Thyroid gland (tissue), 4 donors: ENCODE measurements at regions not wholly inside any gene's neighbourhood (a gene's known extent, or its start where the extent isn't known, plus 50 kb on each side); places are given as distances from the start of the nearest gene placed in this dataset.
A peak's percentile ranks its signal among the peaks of the same experiment; 100 is the strongest.

ENCODE experiments used
- DNase-seq, 2 donors: peaks; one replicate each; pipeline ENCODE4 v3.0.0-alpha.2; 2019
- H3K27ac ChIP-seq, 3 donors: fragments of 200-600 bp; sonication (generic); 1 replicate in 2 of 3; 2 replicates in 1 of 3; pipeline ENCODE4 v1.5.1; 2016 to 2019; ENCODE audit warnings: mild to moderate bottlenecking in 1 of 3, moderate library complexity in 1 of 3
- H3K27me3 ChIP-seq: fragments of 200-600 bp; sonication (generic); one replicate; pipeline ENCODE4 v1.5.1; 2019
- H3K36me3 ChIP-seq, 2 donors: fragments of 200-600 bp; sonication (generic); one replicate each; pipeline ENCODE4 v1.5.1; 2016 to 2019
- H3K4me1 ChIP-seq, 2 donors: fragments of 200-600 bp; sonication (generic); one replicate each; pipeline ENCODE4 v1.5.1; 2017 to 2019
- H3K4me3 ChIP-seq, 3 donors: fragments of 200-600 bp; sonication (generic); replicated peaks in 1 of 3; 1 replicate in 2 of 3; 2 replicates in 1 of 3; pipeline ENCODE4 v1.5.1; 2016; ENCODE audit warnings: mild to moderate bottlenecking in 1 of 3
- H3K9me3 ChIP-seq: fragments of 200-600 bp; sonication (generic); one replicate; pipeline ENCODE4 v1.5.1; 2017
- POLR2A ChIP-seq, 2 donors: fragments of 450-650 bp; IDR thresholded peaks; one replicate each; pipeline ENCODE4 v1.6.1; 2017; ENCODE audit warnings: antibody characterized with exemption in 2 of 2, mild to moderate bottlenecking in 2 of 2, moderate library complexity in 1 of 2
- WGBS, 2 donors: methylation state at CpG; one replicate each; pipeline ENCODE4 v1.1.5; 2017; 5-methylcytosine and 5-hydroxymethylcytosine counted together
- intact Hi-C: fragments of 100-400 bp; cut with DNase I; formaldehyde crosslinking; loops from one replicate; pipeline ENCODE4 v1.15.1; 2023
- TF ChIP-seq, protein P1 (sequence below), 6 experiments: fragments of 200-600 bp in 3 of 6; fragments of 450-650 bp in 3 of 6; sonication (generic) in 3 of 6; IDR thresholded peaks; one replicate each; pipeline ENCODE4 v1.5.1; 2016 to 2019; ENCODE audit warnings: antibody characterized with exemption in 6 of 6, mild to moderate bottlenecking in 2 of 6, inconsistent platforms in 1 of 6, moderate library complexity in 1 of 6

GRCh38 chr12:107309020-107309419 lies 215.7 kb upstream of the CRY1 start:
- intact Hi-C loops, result no loop called here

GRCh38 chr12:107310621-107311020 lies 217.3 kb upstream of the CRY1 start:
- no peak for TF ChIP-seq POLR2A (IDR thresholded peaks at IDR 0.05)
- TF ChIP-seq, protein P1, sequence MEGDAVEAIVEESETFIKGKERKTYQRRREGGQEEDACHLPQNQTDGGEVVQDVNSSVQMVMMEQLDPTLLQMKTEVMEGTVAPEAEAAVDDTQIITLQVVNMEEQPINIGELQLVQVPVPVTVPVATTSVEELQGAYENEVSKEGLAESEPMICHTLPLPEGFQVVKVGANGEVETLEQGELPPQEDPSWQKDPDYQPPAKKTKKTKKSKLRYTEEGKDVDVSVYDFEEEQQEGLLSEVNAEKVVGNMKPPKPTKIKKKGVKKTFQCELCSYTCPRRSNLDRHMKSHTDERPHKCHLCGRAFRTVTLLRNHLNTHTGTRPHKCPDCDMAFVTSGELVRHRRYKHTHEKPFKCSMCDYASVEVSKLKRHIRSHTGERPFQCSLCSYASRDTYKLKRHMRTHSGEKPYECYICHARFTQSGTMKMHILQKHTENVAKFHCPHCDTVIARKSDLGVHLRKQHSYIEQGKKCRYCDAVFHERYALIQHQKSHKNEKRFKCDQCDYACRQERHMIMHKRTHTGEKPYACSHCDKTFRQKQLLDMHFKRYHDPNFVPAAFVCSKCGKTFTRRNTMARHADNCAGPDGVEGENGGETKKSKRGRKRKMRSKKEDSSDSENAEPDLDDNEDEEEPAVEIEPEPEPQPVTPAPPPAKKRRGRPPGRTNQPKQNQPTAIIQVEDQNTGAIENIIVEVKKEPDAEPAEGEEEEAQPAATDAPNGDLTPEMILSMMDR (IDR thresholded peaks at IDR 0.05), result no peak
- H3K4me1 ChIP-seq, result no peaks in the 10 kb centered on the region
- WGBS, 2 donors, result 17 to 18% methylated on average over 4 of the region's 4 CpGs
- no peak overlapping the region for H3K4me3 ChIP-seq
- H3K36me3 ChIP-seq, result no peaks in the 10 kb centered on the region
- H3K9me3 ChIP-seq, result no peaks in the 10 kb centered on the region
- H3K27me3 ChIP-seq, result no peaks in the 10 kb centered on the region
- intact Hi-C loops, result loop anchor here (10.0 kb wide), 1 partner anchor 176 kb away; no protein-coding TSS in a partner anchor
- H3K27ac ChIP-seq, result no peak overlapping the region
- no peak for DNase-seq

More at GRCh38 chr12:107309020-107309419, 215.7 kb upstream of the CRY1 start:
- 78 to 95% methylated on average over 4 of the region's 4 CpGs for WGBS, 2 donors
- Histone ChIP-seq H3K27me3 (no peaks in the 10 kb centered on the region), H3K36me3 (no peaks in the 10 kb centered on the region), H3K4me3 (no peak overlapping the region), H3K9me3 (no peaks in the 10 kb centered on the region), H3K4me1 (no peaks in the 10 kb centered on the region), H3K27ac (no peak overlapping the region)
- DNase-seq, result no peak
- no peak for TF ChIP-seq POLR2A (IDR thresholded peaks at IDR 0.05)
- TF ChIP-seq, protein P1 (IDR thresholded peaks at IDR 0.05), result no peak

GRCh38 chr12:107311682-107312081 lies 218.3 kb upstream of the CRY1 start:
- WGBS, 2 donors, result 92 to 94% methylated on average over 5 of the region's 5 CpGs
- Histone ChIP-seq H3K4me3 (no peak overlapping the region), H3K27me3 (no peaks in the 10 kb centered on the region), H3K9me3 (no peaks in the 10 kb centered on the region), H3K27ac (no peak overlapping the region), H3K36me3 (no peaks in the 10 kb centered on the region), H3K4me1 (no peaks in the 10 kb centered on the region)
- intact Hi-C loops, result loop anchor here (10.0 kb wide), 1 partner anchor 177 kb away; no protein-coding TSS in a partner anchor
- no peak for DNase-seq
- TF ChIP-seq, protein P1 (IDR thresholded peaks at IDR 0.05), result no peak
- TF ChIP-seq POLR2A (IDR thresholded peaks at IDR 0.05), result no peak

DNA sequence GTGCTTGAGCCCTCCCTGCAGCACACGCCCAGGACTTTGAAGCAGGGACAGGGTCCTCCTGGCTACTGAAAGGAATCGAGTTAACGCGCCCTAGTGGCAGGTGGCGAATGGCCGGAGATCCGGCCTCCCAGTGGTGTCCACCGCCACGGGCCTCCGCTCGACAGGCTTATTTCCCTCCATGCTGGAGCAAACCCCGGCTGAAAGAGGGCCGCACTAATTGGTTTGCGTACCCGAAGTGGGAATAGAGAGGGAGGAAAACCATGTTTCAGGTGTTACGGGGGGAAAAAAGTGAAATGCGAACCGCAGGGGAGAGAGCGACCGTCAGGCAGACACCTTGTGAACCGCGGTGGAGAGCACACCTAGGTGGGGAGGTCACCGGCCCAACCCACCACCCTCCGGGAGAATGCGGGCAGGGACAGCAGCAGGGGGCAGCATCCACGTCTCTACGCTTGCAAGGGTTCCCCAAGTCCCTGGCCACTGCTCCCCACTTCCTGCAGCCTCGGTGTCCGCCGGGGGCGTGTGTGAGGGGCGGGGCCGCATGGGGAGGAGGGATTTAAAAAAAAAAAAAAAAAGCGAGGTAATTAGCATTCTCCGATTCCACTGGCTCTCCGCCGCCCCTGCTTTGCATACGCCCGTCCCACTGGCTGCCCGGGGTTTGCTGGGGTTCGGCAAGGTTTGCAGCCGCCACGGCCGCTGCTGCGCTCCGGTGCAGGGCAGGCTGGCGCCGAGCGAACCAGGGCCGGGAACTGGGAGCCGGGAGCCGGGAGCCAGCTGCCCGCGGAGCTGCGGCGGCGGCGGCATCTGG lies 224.6 kb upstream of the CRY1 start:
- H3K9me3 ChIP-seq, result no peaks in the 10 kb centered on the region
- intact Hi-C loops, result loop anchor here (10.0 kb wide), 1 partner anchor 183 kb away; no protein-coding TSS in a partner anchor
- peak overlapping the region; percentile 53 to 75 (median 66) for H3K27ac ChIP-seq
- peak overlapping the region; percentile 51 to 76 (median 74) for H3K4me3 ChIP-seq
- peaks cover 8 to 11% of the 10 kb centered on the region in 2 donors for H3K4me1 ChIP-seq
- no peaks in the 10 kb centered on the region for H3K36me3 ChIP-seq
- WGBS, 2 donors, result 2 to 5% methylated on average over 29 to 58 of the region's 58 CpGs
- H3K27me3 ChIP-seq, result no peaks in the 10 kb centered on the region
- DNase-seq, result peak; percentile 97 to 98
- TF ChIP-seq, protein P1 (IDR thresholded peaks at IDR 0.05), result peak in 4 of 6 experiments; percentile 34 to 52 (median 38)
- peak; percentile 49 to 98 for TF ChIP-seq POLR2A (IDR thresholded peaks at IDR 0.05)

GRCh38 chr12:107318556-107318805 lies 225.1 kb upstream of the CRY1 start:
- intact Hi-C loops, result loop anchor here (10.0 kb wide), 1 partner anchor 184 kb away; no protein-coding TSS in a partner anchor
- H3K27me3 ChIP-seq, result no peaks in the 10 kb centered on the region
- H3K4me3 ChIP-seq, result peak overlapping the region; percentile 51 to 76 (median 74)
- DNase-seq, result no peak
- peaks cover 8 to 17% of the 10 kb centered on the region in 2 donors for H3K4me1 ChIP-seq
- H3K27ac ChIP-seq, result peak overlapping the region; percentile 53 to 75 (median 66)
- H3K36me3 ChIP-seq, result no peaks in the 10 kb centered on the region
- no peak for TF ChIP-seq POLR2A (IDR thresholded peaks at IDR 0.05)
- TF ChIP-seq, protein P1 (IDR thresholded peaks at IDR 0.05), result no peak
- 0% methylated on average over 13 of the region's 19 CpGs; no CpG with 5 or more reads in 1 of the 2 donors for WGBS, 2 donors
- H3K9me3 ChIP-seq, result no peaks in the 10 kb centered on the region
